Daoy (cell line): ENCODE measurements at regions not wholly inside any gene's neighbourhood (a gene's known extent, or its start where the extent isn't known, plus 50 kb on each side); places are given as distances from the start of the nearest gene placed in this dataset.
"Not testable (repeated sequence)": the region's sequence is repeated elsewhere in the genome, so short reads cannot be mapped to it uniquely, and the experiment has no call there.

Source experiments
- DNase-seq: peaks from one replicate; pipeline ENCODE4 v3.0.0-alpha.2; 2015; ENCODE audit warnings: low read depth

GRCh38 chr4:137394018-137394417, 138.3 kb downstream of the PCDH18 start:
- no peak for DNase-seq

GRCh38 chr4:137393044-137393443, 139.2 kb downstream of the PCDH18 start:
- no peak for DNase-seq

GRCh38 chr4:137390707-137391106, 141.6 kb downstream of the PCDH18 start:
- DNase-seq, result no peak

- DNase-seq, result no peak
These were observed 142.3 kb downstream of the PCDH18 start for GRCh38 chr4:137389911-137390520.

GRCh38 chr4:137387924-137388323, 144.4 kb downstream of the PCDH18 start:
- DNase-seq, result peak; percentile 25

GRCh38 chr4:137384476-137384875, 147.8 kb downstream of the PCDH18 start:
- DNase-seq, result no peak

GRCh38 chr4:137378821-137379220, 153.5 kb downstream of the PCDH18 start:
- no peak for DNase-seq

- DNase-seq, result no peak
These were observed 153.9 kb downstream of the PCDH18 start for GRCh38 chr4:137378393-137378792.

GRCh38 chr4:137376312-137376711, 156.0 kb downstream of the PCDH18 start:
- DNase-seq, result no peak

- DNase-seq, result no peak
These were observed 157.0 kb downstream of the PCDH18 start for GRCh38 chr4:137375111-137375850.

- DNase-seq, result no peak
These were observed 161.6 kb downstream of the PCDH18 start for GRCh38 chr4:137370679-137371078.

- no peak for DNase-seq
These were observed 162.1 kb downstream of the PCDH18 start for GRCh38 chr4:137370206-137370633.

- no peak for DNase-seq
These were observed 164.7 kb downstream of the PCDH18 start for GRCh38 chr4:137367620-137368019.

- DNase-seq, result no peak
These were observed 168.8 kb downstream of the PCDH18 start for GRCh38 chr4:137363496-137363895.

- no peak for DNase-seq
These were observed 170.4 kb downstream of the PCDH18 start for GRCh38 chr4:137361756-137362470.

GRCh38 chr4:137360761-137361160, 171.5 kb downstream of the PCDH18 start:
- DNase-seq, result no peak

- no peak for DNase-seq
These were observed 172.5 kb downstream of the PCDH18 start for GRCh38 chr4:137359691-137360315.

- not testable (repeated sequence) for DNase-seq
These were observed 177.7 kb downstream of the PCDH18 start for GRCh38 chr4:137354562-137354961.

- DNase-seq, result no peak
These were observed 184.9 kb downstream of the PCDH18 start for GRCh38 chr4:137347371-137347770.

- DNase-seq, result no peak
These were observed 186.7 kb downstream of the PCDH18 start for GRCh38 chr4:137345597-137345996.

- DNase-seq, result no peak
These were observed 189.1 kb downstream of the PCDH18 start for GRCh38 chr4:137343221-137343620.

GRCh38 chr4:137333031-137333430, 199.3 kb downstream of the PCDH18 start:
- no peak for DNase-seq
